Mesenchymal stem cell (in vitro differentiated cells and primary cell): ENCODE measurements at regions not wholly inside any gene's neighbourhood (a gene's known extent, or its start where the extent isn't known, plus 50 kb on each side); places are given as distances from the start of the nearest gene placed in this dataset.
"Not testable (repeated sequence)": the region's sequence is repeated elsewhere in the genome, so short reads cannot be mapped to it uniquely, and the experiment has no call there.

Experiments used
- DNase-seq: peaks from one replicate; pipeline ENCODE4 v3.0.0-alpha.2; 2013
- H2AFZ ChIP-seq: one replicate; pipeline ENCODE4 v1.6.1; 2013; ENCODE audit warnings: low read depth, mild to moderate bottlenecking, control low read depth, inconsistent platforms, low read length, moderate library complexity
- H2AK5ac ChIP-seq: 2 replicates; pipeline ENCODE4 v1.6.1; 2013; ENCODE audit warnings: low read length, moderate library complexity, mild to moderate bottlenecking, inconsistent platforms; ENCODE audit not compliant: severe bottlenecking
- H2BK120ac ChIP-seq: one replicate; pipeline ENCODE4 v1.6.1; 2013; ENCODE audit warnings: low read depth, mild to moderate bottlenecking, inconsistent platforms, low read length, moderate library complexity
- H2BK12ac ChIP-seq, 2 experiments: one replicate each; pipeline ENCODE4 v1.6.1; 2013; ENCODE audit warnings: inconsistent platforms in 2 of 2, low read length in 2 of 2, mild to moderate bottlenecking in 2 of 2, moderate library complexity in 2 of 2, control low read depth in 1 of 2
- H2BK15ac ChIP-seq: one replicate; pipeline ENCODE4 v1.6.1; 2013; ENCODE audit warnings: mild to moderate bottlenecking, low read depth, inconsistent platforms; ENCODE audit not compliant: poor library complexity, severe bottlenecking
- H2BK5ac ChIP-seq: 2 replicates; pipeline ENCODE4 v1.6.1; 2013; ENCODE audit warnings: low read depth, mild to moderate bottlenecking, low read length, control low read depth, inconsistent platforms; ENCODE audit not compliant: poor library complexity, severe bottlenecking
- H3K14ac ChIP-seq, 2 experiments: one replicate each; pipeline ENCODE4 v1.6.1; 2013; ENCODE audit warnings: inconsistent platforms in 2 of 2, low read length in 2 of 2, control low read depth in 1 of 2, mild to moderate bottlenecking in 1 of 2, moderate library complexity in 1 of 2
- H3K18ac ChIP-seq, 2 experiments: one replicate each; pipeline ENCODE4 v1.6.1; 2013; ENCODE audit warnings: inconsistent platforms in 2 of 2, low read length in 2 of 2, control low read depth in 1 of 2, low read depth in 1 of 2, mild to moderate bottlenecking in 1 of 2
- H3K23ac ChIP-seq, 2 experiments: one replicate each; pipeline ENCODE4 v1.6.1; 2013; ENCODE audit warnings: inconsistent platforms in 2 of 2, low read length in 2 of 2, mild to moderate bottlenecking in 2 of 2, moderate library complexity in 2 of 2, control low read depth in 1 of 2
- H3K27ac ChIP-seq: 2 replicates; pipeline ENCODE4 v1.5.1; 2013; ENCODE audit warnings: mild to moderate bottlenecking, moderate library complexity, low read length, control low read depth, inconsistent platforms; ENCODE audit not compliant: poor library complexity, severe bottlenecking
- H3K27me3 ChIP-seq, 2 experiments: 2 replicates each; pipeline versions ENCODE4 v1.6.1 to v1.7.0; 2013; ENCODE audit warnings: low read length in 2 of 2, mild to moderate bottlenecking in 2 of 2, moderate library complexity in 2 of 2, control low read depth in 1 of 2, inconsistent platforms in 1 of 2; ENCODE audit not compliant: control insufficient read depth in 1 of 2, insufficient read depth in 1 of 2
- H3K36me3 ChIP-seq, 2 experiments: 2 replicates each; pipeline versions ENCODE4 v1.6.1 to v1.7.0; 2013; ENCODE audit warnings: low read length in 2 of 2, control low read depth in 1 of 2, inconsistent platforms in 1 of 2, low read depth in 1 of 2, mild to moderate bottlenecking in 1 of 2; ENCODE audit not compliant: insufficient read depth in 2 of 2, control insufficient read depth in 1 of 2
- H3K4ac ChIP-seq, 2 experiments: one replicate each; pipeline ENCODE4 v1.6.1; 2013; ENCODE audit warnings: inconsistent platforms in 2 of 2, low read length in 2 of 2, mild to moderate bottlenecking in 2 of 2, moderate library complexity in 2 of 2, control low read depth in 1 of 2, low read depth in 1 of 2
- H3K4me1 ChIP-seq: 2 replicates; pipeline ENCODE4 v1.6.1; 2013; ENCODE audit warnings: low read depth, low read length, control low read depth; ENCODE audit not compliant: control insufficient read depth, insufficient read depth
- H3K4me2 ChIP-seq: 2 replicates; pipeline ENCODE4 v1.6.1; 2013; ENCODE audit warnings: low read length, mild to moderate bottlenecking, inconsistent platforms; ENCODE audit not compliant: poor library complexity, severe bottlenecking
- H3K4me3 ChIP-seq, 2 experiments: 2 replicates each; pipeline versions ENCODE4 v1.5.1 to v1.7.0; 2013; ENCODE audit warnings: low read length in 2 of 2, mild to moderate bottlenecking in 2 of 2, control low read depth in 1 of 2, low read depth in 1 of 2; ENCODE audit not compliant: insufficient read depth in 1 of 2
- H3K79me1 ChIP-seq: replicated peaks from 2 replicates; pipeline ENCODE4 v1.6.1; 2013; ENCODE audit warnings: mild to moderate bottlenecking, control low read depth, low read length, inconsistent platforms; ENCODE audit not compliant: poor library complexity, severe bottlenecking
- H3K9ac ChIP-seq: 2 replicates; pipeline ENCODE4 v1.7.0; 2013; ENCODE audit warnings: mild to moderate bottlenecking, low read length, moderate library complexity
- H3K9me3 ChIP-seq: 2 replicates; pipeline ENCODE4 v1.7.0; 2013; ENCODE audit warnings: mild to moderate bottlenecking, low read length; ENCODE audit not compliant: control insufficient read depth
- H4K8ac ChIP-seq: one replicate; pipeline ENCODE4 v1.6.1; 2013; ENCODE audit warnings: inconsistent platforms, mild to moderate bottlenecking, low read length, moderate library complexity
- H4K91ac ChIP-seq: one replicate; pipeline ENCODE4 v1.6.1; 2013; ENCODE audit warnings: mild to moderate bottlenecking, low read length, inconsistent platforms
- WGBS: methylation state at CpG from one replicate; pipeline ENCODE4 v1.1.7; 2013; ENCODE audit warnings: mixed read lengths; 5-methylcytosine and 5-hydroxymethylcytosine counted together

- not testable (repeated sequence) for H4K91ac ChIP-seq, H3K27me3 ChIP-seq, H2BK5ac ChIP-seq, H2AFZ ChIP-seq, DNase-seq, H3K79me1 ChIP-seq, H4K8ac ChIP-seq, H3K14ac ChIP-seq, H3K9me3 ChIP-seq, H3K4ac ChIP-seq, H3K18ac ChIP-seq, H2BK120ac ChIP-seq, H2BK12ac ChIP-seq, H2BK15ac ChIP-seq, H3K4me1 ChIP-seq, H3K27ac ChIP-seq, H3K23ac ChIP-seq, H3K36me3 ChIP-seq, H3K4me2 ChIP-seq, H3K4me3 ChIP-seq, H3K9ac ChIP-seq, H2AK5ac ChIP-seq
- WGBS: 97% methylated on average over 34 of the region's 41 CpGs
Observed at GRCh38 chr13:63811428-63812004, 2395.9 kb upstream of the PCDH20 start.

- not testable (repeated sequence) for H4K8ac ChIP-seq, H2BK120ac ChIP-seq, H3K4me3 ChIP-seq, H3K4me1 ChIP-seq, H2BK5ac ChIP-seq, H4K91ac ChIP-seq, H3K18ac ChIP-seq, H3K23ac ChIP-seq, H3K9me3 ChIP-seq, H2BK12ac ChIP-seq, DNase-seq, H2BK15ac ChIP-seq, H3K36me3 ChIP-seq, H3K9ac ChIP-seq, H2AK5ac ChIP-seq, H3K4ac ChIP-seq, H3K27me3 ChIP-seq, H3K27ac ChIP-seq, H2AFZ ChIP-seq, H3K79me1 ChIP-seq, H3K4me2 ChIP-seq, H3K14ac ChIP-seq
- WGBS: no CpG with 5 or more reads among the region's 2 CpGs
Observed at GRCh38 chr13:63791134-63791533, 2375.5 kb upstream of the PCDH20 start.

GRCh38 chr13:63774133-63774532 is 2358.5 kb upstream of the PCDH20 start:
- no peak overlapping the region for H3K4me2 ChIP-seq
- no peak overlapping the region for H2BK15ac ChIP-seq
- H3K14ac ChIP-seq: no peak overlapping the region
- no peak overlapping the region for H3K27ac ChIP-seq
- WGBS: 76% methylated on average over 2 of the region's 2 CpGs
- H3K9me3 ChIP-seq: no peaks in the 10 kb centered on the region
- H4K8ac ChIP-seq: no peak overlapping the region
- no peak overlapping the region for H3K23ac ChIP-seq
- no peak overlapping the region for H2BK12ac ChIP-seq
- H3K4ac ChIP-seq: no peak overlapping the region
- no peak overlapping the region for H2AFZ ChIP-seq
- H3K36me3 ChIP-seq: no peaks in the 10 kb centered on the region
- no peaks in the 10 kb centered on the region for H3K4me1 ChIP-seq
- H2BK120ac ChIP-seq: no peak overlapping the region
- H3K18ac ChIP-seq: no peak overlapping the region
- no peak overlapping the region for H2BK5ac ChIP-seq
- H3K79me1 ChIP-seq: no peaks in the 10 kb centered on the region
- no peak overlapping the region for H4K91ac ChIP-seq
- H3K27me3 ChIP-seq: no peaks in the 10 kb centered on the region
- no peak overlapping the region for H3K9ac ChIP-seq
- H2AK5ac ChIP-seq: no peak overlapping the region
- H3K4me3 ChIP-seq: no peak overlapping the region
- no peak for DNase-seq

GRCh38 chr13:63773476-63773875 is 2357.8 kb upstream of the PCDH20 start:
- no peaks in the 10 kb centered on the region for H3K27me3 ChIP-seq
- no peak overlapping the region for H3K4me3 ChIP-seq
- DNase-seq: no peak
- no peak overlapping the region for H2BK5ac ChIP-seq
- no peak overlapping the region for H3K4ac ChIP-seq
- H3K79me1 ChIP-seq: no peaks in the 10 kb centered on the region
- no peak overlapping the region for H2BK15ac ChIP-seq
- H2BK12ac ChIP-seq: no peak overlapping the region
- no peak overlapping the region for H2BK120ac ChIP-seq
- H3K36me3 ChIP-seq: no peaks in the 10 kb centered on the region
- no peak overlapping the region for H3K27ac ChIP-seq
- H3K18ac ChIP-seq: no peak overlapping the region
- H3K4me1 ChIP-seq: no peaks in the 10 kb centered on the region
- no peak overlapping the region for H4K8ac ChIP-seq
- H2AFZ ChIP-seq: no peak overlapping the region
- no peak overlapping the region for H4K91ac ChIP-seq
- H3K14ac ChIP-seq: no peak overlapping the region
- 93% methylated on average over 2 of the region's 3 CpGs for WGBS
- no peak overlapping the region for H3K23ac ChIP-seq
- no peaks in the 10 kb centered on the region for H3K9me3 ChIP-seq
- no peak overlapping the region for H3K4me2 ChIP-seq
- H3K9ac ChIP-seq: no peak overlapping the region
- no peak overlapping the region for H2AK5ac ChIP-seq
